Inflammatory macrophage (primary cell): ENCODE measurements at regions not wholly inside any gene's neighbourhood (a gene's known extent, or its start where the extent isn't known, plus 50 kb on each side); places are given as distances from the start of the nearest gene placed in this dataset.

Experiments used
- DNase-seq, 2 donors: peaks; one replicate each; pipeline ENCODE4 v3.0.0-alpha.2; 2020 to 2022

DNA sequence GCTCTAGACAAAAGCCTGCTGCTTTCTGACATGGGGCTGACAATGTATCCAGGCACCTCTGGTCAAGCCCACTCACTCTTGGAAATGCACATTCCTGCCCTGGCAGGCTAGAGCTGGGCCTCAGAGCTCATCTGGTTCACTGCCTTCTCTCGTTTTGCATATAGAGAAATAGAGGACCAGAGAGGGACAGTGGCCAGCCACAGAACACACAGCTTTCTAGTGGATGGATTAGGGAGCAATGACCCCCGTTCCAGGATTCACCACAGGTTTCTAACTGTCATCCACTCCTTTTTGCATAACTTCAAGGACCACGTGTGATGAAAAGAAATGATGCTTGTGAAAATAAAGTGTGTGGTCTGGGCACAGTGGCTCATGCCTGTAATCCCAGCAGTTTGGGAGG is 129.6 kb upstream of the IGSF21 start:
- DNase-seq = no peak

DNA sequence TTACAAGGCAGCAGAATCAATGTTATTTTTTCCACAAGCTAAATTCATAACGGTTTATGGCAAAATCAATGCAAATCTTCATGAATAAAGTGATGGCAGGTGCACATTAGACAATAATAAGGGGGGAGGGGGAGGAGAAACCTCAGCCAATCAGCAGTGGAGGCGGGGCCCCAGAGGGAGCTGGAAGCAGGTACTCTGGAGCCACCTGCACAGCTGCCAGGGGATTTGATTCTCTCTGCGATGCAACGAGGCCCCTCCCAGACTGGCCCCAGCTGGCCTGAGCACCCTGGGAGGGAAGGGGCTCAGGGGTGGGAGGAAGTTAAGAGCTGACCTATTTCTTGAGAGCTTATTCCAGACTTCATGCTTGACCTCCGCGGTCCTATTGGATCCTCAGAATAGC is 127.8 kb upstream of the IGSF21 start:
- DNase-seq = no peak

DNA sequence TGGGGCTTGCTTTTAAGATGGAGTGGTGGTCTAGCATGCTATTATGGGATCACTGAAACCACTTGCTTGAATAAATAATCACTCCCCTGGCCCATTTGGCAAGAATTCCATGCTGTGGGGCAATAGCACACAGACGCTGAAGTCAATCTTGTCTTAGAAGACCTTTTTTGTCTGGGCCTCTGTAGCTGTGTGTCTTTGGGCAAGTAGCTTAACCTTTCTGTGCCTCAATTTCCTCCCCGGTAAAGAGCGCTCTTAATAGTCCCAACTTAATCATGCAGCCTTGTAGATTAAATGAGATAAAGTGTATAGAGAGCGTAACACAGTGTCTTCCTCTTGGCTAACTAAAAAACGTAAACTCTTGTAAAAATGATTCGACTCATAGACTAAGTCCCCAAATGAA is 125.4 kb upstream of the IGSF21 start:
- no peak for DNase-seq

DNA sequence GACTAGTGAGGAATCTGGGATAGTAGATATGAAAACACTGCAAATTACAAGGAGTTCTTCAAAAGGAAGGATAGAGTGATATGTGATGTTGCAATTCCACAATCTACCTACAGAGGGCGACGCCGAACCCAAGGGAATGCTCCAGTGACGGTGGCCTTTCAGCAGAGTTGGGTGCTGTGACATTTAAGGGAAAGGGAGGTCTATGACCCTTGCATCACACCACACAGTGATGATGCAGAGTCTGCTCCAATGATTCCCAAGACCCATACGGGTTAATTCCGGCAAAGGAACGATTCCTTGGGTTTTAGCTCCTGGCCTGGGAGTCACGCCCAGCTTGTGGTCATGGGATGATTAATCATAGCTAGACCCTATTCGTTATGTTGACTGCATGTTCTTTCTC is 123.0 kb upstream of the IGSF21 start:
- peak; percentile 19 to 43 for DNase-seq

DNA sequence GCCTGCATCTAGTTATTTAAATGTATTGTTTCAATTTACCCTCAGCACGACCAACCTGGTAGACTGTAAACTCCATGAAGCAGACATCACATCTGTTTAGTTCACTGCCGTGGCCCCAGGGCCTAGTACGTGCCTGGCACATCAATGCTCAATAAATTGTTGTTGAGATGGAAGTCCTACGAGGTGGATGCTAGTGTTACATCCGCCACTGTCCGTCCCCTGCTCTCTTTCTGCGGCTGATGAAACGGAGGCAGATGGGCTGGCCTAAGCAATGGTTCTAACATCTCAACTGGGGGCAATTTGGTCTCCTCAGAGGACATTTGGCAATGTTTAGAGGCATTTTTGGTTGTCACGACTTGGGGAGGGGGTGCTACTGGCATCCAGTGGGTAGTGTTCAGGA is 121.4 kb upstream of the IGSF21 start:
- DNase-seq = no peak

DNA sequence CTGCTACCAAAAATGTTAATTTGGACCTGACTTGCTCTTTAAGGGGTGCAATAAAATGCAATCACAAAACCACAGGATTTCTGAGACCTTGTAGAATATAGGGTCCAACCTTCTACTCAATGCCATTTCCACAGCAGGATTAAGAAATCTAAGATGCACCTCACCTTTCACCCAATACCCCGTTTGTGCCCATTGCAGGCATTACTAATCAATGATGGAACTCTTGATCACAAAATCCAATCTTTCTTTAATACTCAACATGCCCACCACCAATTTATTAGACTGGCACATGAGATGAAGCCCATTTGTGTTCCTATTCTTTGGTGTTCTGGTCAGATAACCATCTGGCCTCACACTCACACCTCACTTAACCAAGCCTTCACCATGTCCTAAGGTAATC is 117.2 kb upstream of the IGSF21 start:
- DNase-seq = no peak

DNA sequence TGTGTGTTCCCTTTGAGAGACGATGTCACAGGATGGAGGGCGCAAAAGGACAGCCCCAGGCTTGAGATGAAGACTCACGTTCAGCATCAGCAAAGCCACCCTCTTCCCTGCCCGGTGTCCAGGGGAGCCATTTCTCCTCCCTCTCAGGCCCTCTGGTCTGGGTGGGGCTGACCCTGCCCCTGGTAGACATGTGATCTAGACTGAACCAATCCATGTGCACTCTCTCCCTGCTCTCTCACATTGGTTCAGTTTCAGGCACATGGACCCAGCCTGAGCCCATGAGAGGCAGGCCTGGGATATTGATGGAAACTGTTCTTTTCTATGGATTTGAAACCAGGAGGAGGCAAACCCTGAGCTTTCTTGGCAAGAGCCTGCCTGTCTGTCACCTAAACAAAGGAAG is 115.6 kb upstream of the IGSF21 start:
- DNase-seq = no peak

DNA sequence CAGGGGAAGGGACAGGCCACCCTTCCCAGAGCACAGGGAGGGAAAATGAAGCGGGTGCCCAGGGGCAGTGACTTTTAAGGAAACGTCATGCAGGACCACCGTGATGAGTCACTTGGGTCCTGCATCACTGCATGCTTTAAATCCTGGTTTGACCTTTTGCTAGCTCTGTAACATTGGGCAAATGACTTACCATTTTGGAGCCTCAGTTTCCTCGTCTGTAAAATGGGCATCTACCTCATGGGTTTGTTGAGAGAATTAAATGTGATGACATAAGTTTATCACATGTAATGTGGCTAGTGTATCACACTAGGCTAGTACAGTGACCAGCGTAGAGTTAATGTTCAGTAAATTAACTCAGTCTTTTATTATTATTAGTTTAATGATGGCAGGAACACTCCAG is 114.8 kb upstream of the IGSF21 start:
- DNase-seq = no peak

DNA sequence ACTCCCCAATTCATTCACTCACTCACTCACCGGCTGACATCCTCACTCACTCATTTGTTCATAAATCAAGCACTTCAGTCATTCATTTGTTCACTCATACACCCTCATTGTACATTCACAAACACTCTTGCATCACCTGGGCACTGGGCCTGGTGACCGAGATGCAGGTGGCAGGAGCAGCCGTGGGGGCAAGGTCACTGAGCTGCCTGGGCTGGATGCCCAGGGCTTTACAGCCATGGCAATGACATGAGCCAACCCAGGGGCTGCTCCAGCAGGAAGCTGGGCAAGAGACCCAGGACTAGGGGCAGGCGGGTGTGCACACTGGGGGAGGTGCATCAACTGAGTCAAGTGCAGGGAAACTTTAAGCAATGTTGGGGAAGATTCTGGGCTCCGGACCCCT is 113.6 kb upstream of the IGSF21 start:
- DNase-seq = no peak

DNA sequence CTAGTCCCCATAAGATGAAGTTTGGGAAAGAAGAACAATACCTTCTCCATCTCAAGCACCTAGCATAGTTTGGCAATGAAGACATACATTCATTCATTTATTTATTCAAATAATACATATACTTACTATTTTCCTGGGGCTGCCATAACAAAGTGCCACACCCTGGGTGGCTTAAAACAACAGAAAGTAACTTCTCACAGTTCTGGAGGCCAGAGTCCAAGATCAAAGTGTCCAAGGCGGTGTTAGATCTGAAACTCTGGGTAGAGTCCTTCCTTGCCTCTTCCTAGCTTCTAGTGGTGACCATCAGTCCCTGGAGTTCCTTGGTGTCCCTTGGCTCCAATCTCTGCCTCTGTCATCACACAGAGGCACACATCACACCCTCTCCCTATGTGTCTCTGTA is 112.1 kb upstream of the IGSF21 start:
- DNase-seq = no peak

DNA sequence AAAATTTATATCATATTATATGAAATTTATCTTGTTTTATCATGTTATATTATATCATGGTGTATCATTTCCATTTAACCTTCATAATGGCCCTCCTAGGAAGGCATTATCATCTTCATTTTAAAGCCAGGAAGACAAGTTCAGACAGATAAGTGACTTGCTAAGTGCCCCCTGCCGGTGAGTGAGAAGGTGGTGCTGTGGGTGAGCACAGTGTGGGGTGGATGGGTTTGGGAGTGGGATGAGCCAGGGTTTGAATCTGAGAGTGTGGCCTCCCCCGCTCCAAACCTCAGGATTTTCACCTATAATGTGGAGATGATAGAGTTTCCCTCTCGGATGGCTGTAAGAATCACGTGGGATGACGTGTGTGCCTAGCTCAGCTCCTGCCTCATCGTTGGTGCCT is 108.7 kb upstream of the IGSF21 start:
- no peak for DNase-seq

DNA sequence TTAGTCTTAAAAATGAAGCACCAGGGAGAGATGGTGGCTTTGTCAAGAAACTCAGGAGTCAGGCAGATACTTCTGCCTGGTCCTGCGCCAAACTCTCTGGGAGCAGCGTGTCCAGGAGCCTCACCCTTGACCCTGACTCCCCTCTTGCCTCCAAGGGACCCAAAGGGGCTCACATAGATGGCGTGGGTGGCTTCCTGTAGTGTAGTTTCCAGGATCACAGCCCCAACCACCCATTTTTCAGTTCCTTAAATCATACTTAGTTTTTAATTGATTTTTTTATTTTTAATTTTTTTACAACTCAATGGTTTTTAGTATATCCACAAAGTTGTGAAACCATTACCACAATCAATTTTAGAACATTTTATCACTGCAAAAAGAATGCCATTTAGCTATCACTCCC is 107.7 kb upstream of the IGSF21 start:
- no peak for DNase-seq

DNA sequence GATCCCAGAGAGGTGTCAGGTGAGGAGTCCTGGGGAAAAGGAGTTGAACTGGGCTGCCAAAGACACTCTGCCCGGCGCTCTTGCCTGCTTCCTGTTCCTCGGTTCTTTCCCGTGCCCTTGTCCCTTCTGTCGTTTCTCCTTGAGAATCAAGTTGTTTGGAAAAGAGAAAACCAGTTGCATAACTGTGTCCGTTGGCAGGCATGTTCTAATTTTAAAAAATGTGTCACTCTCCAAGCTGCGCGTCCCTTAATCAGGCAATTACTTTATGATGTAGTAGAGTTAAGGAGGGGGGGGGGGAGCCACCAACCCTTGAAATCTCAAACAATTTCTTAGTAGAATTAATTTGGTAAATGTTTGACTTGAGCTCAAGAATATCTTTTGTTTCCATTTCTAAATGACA is 105.9 kb upstream of the IGSF21 start:
- no peak for DNase-seq

DNA sequence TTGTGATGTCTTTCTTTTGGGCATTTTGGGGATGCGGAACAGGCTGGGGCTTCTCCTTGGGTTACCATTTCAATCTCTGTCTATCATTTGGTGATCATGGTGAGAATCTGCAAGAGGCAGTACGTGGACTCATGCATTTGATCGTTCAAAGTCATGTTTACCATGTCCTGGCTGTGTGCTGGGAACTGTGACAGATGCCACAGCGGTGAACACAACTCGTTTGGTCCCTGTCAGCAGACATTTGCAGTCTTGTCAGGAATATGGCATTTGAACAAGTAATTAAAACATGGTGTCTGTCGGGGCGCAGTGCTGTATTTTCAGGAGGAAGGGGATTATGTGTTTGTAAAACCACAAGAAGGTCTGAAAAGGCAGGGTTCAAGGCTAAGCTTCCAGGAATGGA is 103.3 kb upstream of the IGSF21 start:
- no peak for DNase-seq

DNA sequence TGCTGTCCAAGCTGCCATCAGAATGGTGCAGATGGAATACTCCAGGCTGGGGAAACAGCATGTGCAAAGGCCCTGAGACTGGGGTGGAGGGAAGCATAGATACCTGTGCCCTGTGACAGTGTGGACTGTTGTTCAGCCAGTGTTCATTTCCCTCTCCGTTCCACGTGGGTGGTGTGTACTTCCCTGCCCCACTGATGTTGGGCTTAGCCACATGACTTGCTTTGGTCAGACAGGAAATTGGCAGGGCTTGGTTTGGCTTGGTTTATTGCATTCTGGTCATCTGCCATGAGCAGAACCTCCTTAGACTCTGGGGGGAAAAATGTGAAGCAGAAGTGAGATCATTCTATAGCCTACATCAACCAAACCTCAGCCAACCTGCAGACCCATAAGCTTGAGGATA is 102.4 kb upstream of the IGSF21 start:
- DNase-seq = peak; percentile 18 to 43

DNA sequence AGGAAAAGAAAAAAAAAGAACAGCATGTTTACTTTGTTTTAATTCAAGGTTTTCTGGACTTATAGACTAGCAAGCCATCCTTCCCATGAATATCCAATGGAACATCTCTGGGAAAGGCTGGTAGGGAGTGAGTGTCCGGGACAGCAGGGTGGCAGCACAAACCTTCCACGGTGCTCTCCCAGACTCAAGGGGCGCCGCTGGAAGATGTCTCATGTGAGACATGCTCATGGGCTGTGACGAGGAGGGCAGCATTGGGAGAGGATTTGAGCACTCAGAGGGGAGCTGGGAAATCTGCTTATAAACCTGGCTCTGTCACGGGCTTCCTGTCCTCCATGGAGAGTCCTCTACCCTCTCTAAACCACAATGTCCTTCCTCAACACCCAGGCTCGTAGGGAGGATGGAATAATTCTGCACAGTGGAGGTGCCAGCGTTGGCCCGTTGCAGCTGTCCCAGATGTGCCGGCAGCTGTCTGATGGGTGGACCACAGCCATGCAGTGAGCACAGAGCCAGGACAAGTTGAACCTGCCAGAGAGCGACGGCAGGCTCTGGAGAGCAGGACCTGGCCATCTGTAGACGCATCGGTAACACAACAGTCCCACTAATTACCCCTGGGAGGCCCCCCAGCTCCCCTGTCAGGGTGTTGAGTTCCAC is 100.1 kb upstream of the IGSF21 start:
- no peak for DNase-seq

DNA sequence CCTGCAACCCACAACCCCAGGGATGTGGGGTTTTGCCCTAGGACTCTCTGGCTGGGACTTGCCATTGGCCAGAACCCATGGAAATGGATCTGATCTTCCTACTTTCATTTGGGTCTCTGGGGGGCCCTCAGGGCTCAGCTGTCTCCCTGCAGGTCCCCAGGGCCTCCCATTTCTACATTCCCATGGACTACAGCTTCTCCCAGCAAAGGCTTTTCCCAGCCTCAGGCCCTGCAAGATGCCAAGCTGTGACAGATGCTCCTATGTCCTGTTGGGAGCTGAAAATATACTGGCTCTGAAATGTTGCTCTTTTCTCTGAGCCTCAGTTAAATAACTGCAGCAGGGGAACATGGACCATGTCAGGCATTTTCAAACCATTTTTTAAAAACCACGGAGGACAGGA is 99.5 kb upstream of the IGSF21 start:
- DNase-seq = no peak

DNA sequence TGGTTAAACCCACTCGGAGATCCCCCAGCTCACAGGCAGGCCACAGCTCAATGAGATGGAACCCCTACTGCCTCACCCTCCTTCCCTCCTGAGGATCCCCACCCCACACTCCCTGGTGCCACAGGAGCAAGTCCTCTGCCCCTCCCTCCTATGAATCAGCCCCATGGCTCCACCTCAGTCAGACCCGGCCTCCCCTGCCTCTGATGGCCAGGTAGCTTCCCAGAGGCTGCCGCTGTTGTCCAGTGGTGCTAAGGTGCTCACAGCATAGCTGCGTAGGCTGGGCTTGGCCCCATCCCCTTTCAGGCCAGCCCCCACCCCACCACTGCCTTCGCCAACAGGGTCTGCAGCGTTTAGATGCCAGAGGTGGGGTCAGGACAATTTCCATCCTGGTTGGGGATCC is 98.5 kb upstream of the IGSF21 start:
- DNase-seq = no peak

DNA sequence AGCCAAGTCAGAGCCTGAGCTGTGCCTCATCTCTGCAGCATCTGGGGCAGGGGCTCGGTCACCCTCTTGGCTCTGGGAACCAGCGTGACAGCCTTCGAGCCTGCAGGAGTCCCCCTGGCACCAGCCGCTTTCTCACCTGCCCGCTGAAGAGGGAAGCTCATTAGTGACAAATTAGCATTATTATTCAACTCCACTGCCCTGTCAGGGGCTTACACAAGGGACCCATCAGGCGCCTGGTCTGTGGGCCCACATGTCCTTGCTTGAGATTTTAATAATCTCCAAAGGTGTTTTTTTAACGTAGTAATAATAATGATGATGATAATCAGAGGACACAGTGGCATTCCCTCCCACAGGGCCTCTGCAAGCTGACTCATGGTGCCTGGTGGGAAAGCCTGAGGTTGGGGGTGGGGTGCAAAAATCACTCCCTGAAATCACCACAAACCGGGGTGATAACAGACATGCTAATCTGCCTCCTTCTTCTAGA is 98.1 kb upstream of the IGSF21 start:
- no peak for DNase-seq

DNA sequence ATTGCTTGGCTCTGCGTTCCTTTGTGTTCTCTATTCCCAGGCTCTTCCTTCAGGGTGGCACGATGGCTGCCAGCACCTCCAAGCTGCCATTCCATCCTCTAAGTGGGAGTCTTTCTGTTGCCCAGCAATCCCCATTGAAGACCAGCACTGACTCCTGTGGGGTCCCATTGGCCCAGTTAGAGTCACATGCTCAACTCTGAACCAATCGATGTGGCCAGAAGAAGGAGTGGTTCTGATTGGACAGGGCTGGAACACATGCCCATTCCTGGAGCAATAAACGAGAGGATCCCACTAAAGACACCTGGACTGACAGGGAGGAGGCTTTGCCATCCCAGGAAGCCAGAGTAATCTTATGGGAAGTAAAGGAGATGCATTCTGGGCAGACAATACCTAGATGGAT is 97.2 kb upstream of the IGSF21 start:
- no peak for DNase-seq

DNA sequence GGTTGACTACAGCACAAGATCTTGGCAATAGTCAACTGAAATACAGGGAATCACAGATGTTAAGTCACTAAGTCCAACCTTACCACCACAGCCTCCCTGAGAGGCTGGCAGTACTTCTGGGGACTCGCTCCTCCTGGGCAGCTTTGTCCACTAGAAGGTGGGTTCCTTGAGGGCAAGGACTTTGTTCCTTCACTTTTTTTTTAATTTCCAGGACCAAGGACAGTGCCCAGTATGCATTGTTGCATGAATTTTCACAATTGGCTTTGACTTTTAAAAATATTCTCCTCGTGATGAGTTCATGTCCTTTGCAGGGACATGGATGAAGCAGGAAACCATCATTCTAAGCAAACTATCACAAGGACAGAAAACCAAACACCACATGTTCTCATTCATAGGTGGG is 96.7 kb upstream of the IGSF21 start:
- no peak for DNase-seq

DNA sequence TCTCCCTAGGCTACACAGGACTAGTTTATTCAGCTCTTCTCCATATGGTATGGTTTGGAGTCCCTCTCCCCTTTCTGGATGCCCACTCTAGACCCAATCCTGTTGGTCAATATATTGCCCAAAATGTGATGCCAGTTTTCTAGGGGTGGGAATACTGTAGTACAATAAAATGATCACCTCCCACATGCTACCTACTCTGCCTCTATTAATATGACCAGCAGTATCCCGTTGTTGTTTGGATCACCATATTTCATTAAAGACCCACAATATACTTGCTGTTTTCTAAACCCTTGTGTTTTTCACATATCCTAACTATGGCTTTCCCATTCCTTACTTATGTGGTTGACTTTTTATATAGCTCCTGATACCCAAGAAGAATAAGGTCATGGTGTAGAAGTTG is 95.9 kb upstream of the IGSF21 start:
- DNase-seq = no peak

DNA sequence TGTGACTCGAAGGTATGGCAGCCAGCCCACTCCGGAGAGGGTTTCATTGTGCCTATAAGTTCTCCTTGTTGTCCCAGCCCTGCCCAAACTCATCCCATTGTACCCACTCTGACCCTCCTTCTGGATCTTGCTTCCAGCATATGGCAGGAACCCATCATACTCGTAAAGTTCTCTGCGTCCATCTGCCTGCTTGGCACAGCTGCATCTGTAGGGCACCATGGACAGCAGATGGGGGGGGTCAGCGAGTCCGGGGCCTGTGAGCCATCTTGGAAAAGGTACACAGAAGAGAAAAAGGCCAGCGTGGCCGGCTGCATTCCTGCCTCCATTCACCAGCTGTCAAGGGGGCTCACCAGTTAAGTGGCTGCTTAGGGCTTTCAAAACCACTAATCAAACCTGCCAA is 94.9 kb upstream of the IGSF21 start:
- no peak for DNase-seq

DNA sequence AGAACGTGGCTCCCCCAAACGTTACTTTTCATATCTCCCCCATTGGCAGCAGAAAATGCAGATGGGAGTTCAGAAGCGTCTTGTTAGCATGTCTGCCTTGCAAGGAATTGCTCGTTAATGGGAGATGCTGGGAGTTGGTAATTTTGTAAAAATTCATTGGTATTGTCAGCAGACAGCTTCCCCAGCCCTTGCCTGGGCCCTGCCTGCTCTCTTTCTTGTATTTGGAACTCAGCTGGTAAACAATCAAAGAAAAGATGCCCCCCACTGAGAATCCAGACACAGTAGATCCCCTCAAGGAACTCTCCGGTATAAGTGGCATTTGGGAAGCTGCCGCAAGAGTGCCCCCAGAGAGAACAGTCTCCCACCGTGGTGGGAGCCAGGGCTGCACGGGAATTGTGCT is 94.4 kb upstream of the IGSF21 start:
- DNase-seq = no peak

DNA sequence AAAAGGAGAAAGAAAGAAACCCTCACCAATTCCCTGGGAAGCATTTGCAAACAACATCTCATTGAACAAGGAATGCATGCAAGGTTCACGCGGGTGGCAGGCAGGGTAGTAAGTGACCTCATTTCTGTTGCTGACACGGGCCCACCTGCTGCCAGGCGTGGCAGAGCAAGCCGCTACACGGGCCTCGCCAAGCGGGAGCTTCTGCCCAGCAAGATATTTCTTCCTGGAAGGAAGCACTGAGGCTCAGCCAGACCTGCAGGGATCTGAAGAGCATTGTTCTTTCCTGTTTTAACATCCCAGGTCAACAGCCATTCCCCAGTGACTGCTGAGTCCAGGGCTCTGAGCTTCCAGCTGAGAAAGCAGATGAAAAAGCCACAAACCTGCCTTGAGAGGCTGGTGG is 91.9 kb upstream of the IGSF21 start:
- no peak for DNase-seq

DNA sequence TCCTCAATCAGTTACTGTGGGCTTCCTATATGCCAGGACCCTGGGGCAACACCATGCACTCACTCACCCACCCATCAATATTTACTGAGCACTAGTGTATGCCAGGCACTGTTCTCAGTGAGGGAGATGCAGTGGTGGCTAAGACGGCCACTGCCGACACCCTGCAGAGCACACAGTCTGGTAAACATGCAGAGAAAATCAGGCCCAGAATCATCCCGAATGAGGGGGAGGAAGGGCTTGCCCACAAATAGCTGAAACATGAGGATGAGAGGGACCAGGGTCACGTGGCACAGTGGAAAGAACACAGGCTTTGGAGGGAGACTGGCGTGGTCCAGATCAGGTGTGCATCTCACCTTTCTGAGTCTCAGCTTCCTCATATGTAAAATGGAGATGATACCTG is 89.2 kb upstream of the IGSF21 start:
- DNase-seq = no peak
